Lung (tissue), 11 donors: ENCODE measurements at regions not wholly inside any gene's neighbourhood (a gene's known extent, or its start where the extent isn't known, plus 50 kb on each side); places are given as distances from the start of the nearest gene placed in this dataset.

Experiments
- ATAC-seq: fragments of 200-7000 bp; cut with Tn5 transposase; one replicate; pipeline ENCODE4 v1.9.1; 2020; ENCODE audit warnings: moderate number of reproducible peaks; ENCODE audit not compliant: insufficient read depth, low FRiP score
- DNase-seq, 3 donors: peaks; one replicate each; pipeline ENCODE4 v3.0.0-alpha.2; 2013 to 2017
- H3K27ac ChIP-seq, 2 donors: one replicate each; pipeline ENCODE4 v1.5.1; 2013; ENCODE audit warnings: mild to moderate bottlenecking in 2 of 2, moderate library complexity in 2 of 2, control low read depth in 1 of 2, inconsistent platforms in 1 of 2, low read depth in 1 of 2, low read length in 1 of 2
- H3K27me3 ChIP-seq, 3 donors: one replicate each; pipeline ENCODE4 v1.5.1; 2013; ENCODE audit warnings: low read length in 2 of 3; ENCODE audit not compliant: control insufficient read depth in 3 of 3, insufficient read depth in 3 of 3
- H3K36me3 ChIP-seq, 4 donors: one replicate each; pipeline ENCODE4 v1.5.1; 2013; ENCODE audit warnings: low read length in 4 of 4, mild to moderate bottlenecking in 1 of 4, moderate library complexity in 1 of 4; ENCODE audit not compliant: control insufficient read depth in 4 of 4, insufficient read depth in 4 of 4
- H3K4me1 ChIP-seq, 5 donors: one replicate each; pipeline ENCODE4 v1.5.1; 2013; ENCODE audit warnings: low read length in 5 of 5, mild to moderate bottlenecking in 2 of 5, moderate library complexity in 1 of 5; ENCODE audit not compliant: control insufficient read depth in 5 of 5, insufficient read depth in 5 of 5
- H3K4me3 ChIP-seq: one replicate; pipeline ENCODE4 v1.5.1; 2013; ENCODE audit warnings: mild to moderate bottlenecking, control low read depth, moderate library complexity
- H3K9ac ChIP-seq, 2 donors: one replicate each; pipeline ENCODE4 v1.5.1; 2013; ENCODE audit warnings: low read length in 2 of 2, control low read depth in 1 of 2; ENCODE audit not compliant: insufficient read depth in 1 of 2
- H3K9me3 ChIP-seq, 4 donors: one replicate each; pipeline ENCODE4 v1.5.1; 2013; ENCODE audit warnings: low read length in 3 of 4, mild to moderate bottlenecking in 1 of 4, moderate library complexity in 1 of 4; ENCODE audit not compliant: control insufficient read depth in 4 of 4, insufficient read depth in 3 of 4
- CTCF ChIP-seq: IDR thresholded peaks from 2 replicates; pipeline ENCODE4 v1.5.1; 2012; ENCODE audit warnings: mild to moderate bottlenecking; ENCODE audit errors: control extremely low read depth, extremely low read depth
- WGBS, 2 donors: extraction: QIAGEN DNeasy Blood & Tissue Kit; methylation state at CpG; one replicate each; pipeline ENCODE4 v1.1.7; 2013; 5-methylcytosine and 5-hydroxymethylcytosine counted together
- donor health status: control.
- donor health status: control.
- donor health status: Bipolar disorder and iron deficiency.
- donor health status: healthy.
- donor health status: DM: yes; HTN: yes; CAD: no.

DNA sequence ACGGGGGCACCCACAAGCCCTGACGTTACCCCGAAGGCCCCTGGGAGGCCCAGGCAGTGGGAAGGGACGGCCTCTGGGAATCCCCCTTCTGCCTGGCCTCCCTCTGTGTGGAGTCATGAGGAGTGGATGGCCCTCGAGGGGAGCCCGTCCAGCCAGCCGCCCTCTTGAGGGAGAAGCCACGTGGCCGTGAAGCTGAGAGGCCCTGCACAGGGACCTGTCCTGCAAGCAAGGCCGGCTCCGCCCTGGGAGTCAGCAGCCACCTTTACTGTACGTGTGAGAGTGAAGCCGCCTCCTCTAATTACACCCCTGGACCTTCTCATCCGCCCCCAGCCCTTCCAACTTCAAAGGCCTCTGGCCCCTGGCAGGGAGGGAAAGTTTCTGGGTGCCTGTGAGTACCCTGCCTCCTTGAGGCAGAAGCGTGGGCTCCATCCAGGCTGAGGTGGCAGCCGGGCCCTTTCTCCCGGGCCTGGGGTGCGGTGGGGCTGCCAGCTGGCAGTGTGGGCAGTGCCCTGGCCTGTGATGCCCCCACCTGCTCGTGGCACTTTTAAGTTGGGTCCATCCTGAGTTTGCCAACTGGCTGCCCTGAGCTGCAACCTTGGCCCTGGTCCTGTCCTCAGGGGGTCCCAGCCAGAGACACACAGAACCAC, 55.9 kb upstream of the EGFL7 start:
- ATAC-seq, result no peak
- H3K27ac ChIP-seq, result peak overlapping the region in 1 of 2 donors; percentile 23
- no peak overlapping the region for H3K9ac ChIP-seq

DNA sequence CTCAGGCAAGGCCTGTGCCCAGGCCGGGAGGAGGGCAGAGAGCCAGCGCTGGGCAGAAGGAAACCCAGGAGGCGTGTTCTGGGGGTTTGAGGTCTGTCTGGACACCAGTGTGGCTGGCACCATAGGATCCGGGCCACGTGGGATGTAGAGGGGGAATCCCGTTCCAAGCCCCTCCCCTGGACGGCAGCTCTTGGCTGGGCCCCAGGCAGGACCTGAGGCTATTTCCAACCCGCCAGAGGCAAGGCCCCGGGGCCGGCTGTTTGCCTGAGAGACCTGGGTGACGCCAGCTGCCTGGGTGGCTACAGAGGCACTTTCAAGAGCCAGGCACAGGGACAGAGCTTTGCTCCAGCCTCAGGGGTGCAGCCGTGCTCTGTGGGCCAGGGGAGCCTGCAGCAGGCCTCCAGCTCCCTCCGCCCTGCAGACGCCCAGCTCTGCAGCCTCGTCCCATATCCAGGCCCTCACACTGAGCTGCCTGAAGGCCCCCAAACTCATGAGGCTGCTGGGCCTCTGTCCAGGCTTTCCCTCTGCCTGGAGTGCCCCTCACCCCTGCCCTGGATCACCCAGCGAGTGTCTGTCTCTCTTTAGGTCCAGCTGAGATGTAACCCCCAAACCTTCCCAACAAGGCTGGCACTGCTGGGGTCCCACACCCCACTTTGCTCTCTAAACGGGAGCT, 56.6 kb upstream of the EGFL7 start:
- H3K27ac ChIP-seq, result peak overlapping the region in 1 of 2 donors; percentile 27
- H3K9ac ChIP-seq, result no peak overlapping the region
- H3K9me3 ChIP-seq, result no peaks in the 10 kb centered on the region
- H3K27me3 ChIP-seq, result no peaks in the 10 kb centered on the region
- H3K36me3 ChIP-seq, result no peaks in the 10 kb centered on the region
- peaks cover 0 to 39% (median 24%) of the 10 kb centered on the region in 5 donors for H3K4me1 ChIP-seq
- TF ChIP-seq CTCF, result no peak
- DNase-seq (no peak), ATAC-seq (no peak)
- no peak overlapping the region for H3K4me3 ChIP-seq
- WGBS, 2 donors, result 63 to 70% methylated on average over 17 of the region's 17 CpGs

More for the DNA sequence above, 55.9 kb upstream of the EGFL7 start:
- Histone ChIP-seq H3K36me3 (no peaks in the 10 kb centered on the region), H3K27me3 (no peaks in the 10 kb centered on the region), H3K4me1 (peaks cover 0 to 39% (median 24%) of the 10 kb centered on the region in 5 donors), H3K4me3 (no peak overlapping the region), H3K9me3 (no peaks in the 10 kb centered on the region)
- DNase-seq, result peak in 2 of 3 donors; percentile 63 to 67
- TF ChIP-seq CTCF, result no peak
- WGBS, 2 donors, result 67 to 88% methylated on average over 19 of the region's 19 CpGs

- Histone ChIP-seq H3K27me3 (no peaks in the 10 kb centered on the region), H3K27ac (peak overlapping the region in 1 of 2 donors; percentile 59), H3K4me3 (no peak overlapping the region), H3K36me3 (no peaks in the 10 kb centered on the region), H3K4me1 (peaks cover 0 to 45% (median 24%) of the 10 kb centered on the region in 5 donors), H3K9ac (no peak overlapping the region), H3K9me3 (no peaks in the 10 kb centered on the region)
- TF ChIP-seq CTCF, result no peak
- no peak for ATAC-seq
- DNase-seq, result peak; percentile 59 to 74 (median 70)
- WGBS, 2 donors, result 74 to 81% methylated on average over 25 to 26 of the region's 26 CpGs
Measured at GRCh38 chr9:136604823-136605525, 57.7 kb upstream of the EGFL7 start.
